C4-2B (cell line): ENCODE measurements at regions not wholly inside any gene's neighbourhood (a gene's known extent, or its start where the extent isn't known, plus 50 kb on each side); places are given as distances from the start of the nearest gene placed in this dataset.

Source experiments
- H3K27ac ChIP-seq: fragments of 450-650 bp; 2 replicates; pipeline ENCODE4 v1.5.1; 2017
- CTCF ChIP-seq: fragments of 450-650 bp; conservative IDR thresholded peaks from 2 replicates; pipeline ENCODE4 v1.5.1; 2017; ENCODE audit warnings: mild to moderate bottlenecking
- ZFX ChIP-seq: fragments of 450-650 bp; IDR thresholded peaks from 2 replicates; pipeline ENCODE4 v1.6.1; 2017

GRCh38 chr12:30466093-30466585, 229.5 kb downstream of the IPO8 start:
- no peak overlapping the region for H3K27ac ChIP-seq
- TF ChIP-seq CTCF (no peak), ZFX (no peak)

- no peak overlapping the region for H3K27ac ChIP-seq
- TF ChIP-seq CTCF: no peak
- no peak for TF ChIP-seq ZFX
Measured at GRCh38 chr12:30463636-30464035, 232.0 kb downstream of the IPO8 start.

- TF ChIP-seq CTCF (no peak), ZFX (no peak)
- no peak overlapping the region for H3K27ac ChIP-seq
Measured at GRCh38 chr12:30462249-30462648, 233.4 kb downstream of the IPO8 start.

GRCh38 chr12:30461026-30461615, 234.5 kb downstream of the IPO8 start:
- no peak for TF ChIP-seq CTCF
- no peak for TF ChIP-seq ZFX
- no peak overlapping the region for H3K27ac ChIP-seq

- TF ChIP-seq ZFX (no peak), CTCF (no peak)
Measured at GRCh38 chr12:30458453-30458852, 237.2 kb downstream of the IPO8 start.

GRCh38 chr12:30457621-30458289, 237.9 kb downstream of the IPO8 start:
- H3K27ac ChIP-seq: peak overlapping the region; percentile 32; the same call in 1 of the 2 replicates
- TF ChIP-seq ZFX: no peak
- peak; percentile 77 for TF ChIP-seq CTCF

More at GRCh38 chr12:30458453-30458852, 237.2 kb downstream of the IPO8 start:
- no peak overlapping the region for H3K27ac ChIP-seq

- no peak overlapping the region for H3K27ac ChIP-seq
- TF ChIP-seq ZFX (no peak), CTCF (no peak)
Measured at GRCh38 chr12:30450872-30451271, 244.8 kb downstream of the IPO8 start.
